ENCODE measurements at regions not wholly inside any gene's neighbourhood (a gene's known extent, or its start where the extent isn't known, plus 50 kb on each side); places are given as distances from the start of the nearest gene placed in this dataset.

DNA sequence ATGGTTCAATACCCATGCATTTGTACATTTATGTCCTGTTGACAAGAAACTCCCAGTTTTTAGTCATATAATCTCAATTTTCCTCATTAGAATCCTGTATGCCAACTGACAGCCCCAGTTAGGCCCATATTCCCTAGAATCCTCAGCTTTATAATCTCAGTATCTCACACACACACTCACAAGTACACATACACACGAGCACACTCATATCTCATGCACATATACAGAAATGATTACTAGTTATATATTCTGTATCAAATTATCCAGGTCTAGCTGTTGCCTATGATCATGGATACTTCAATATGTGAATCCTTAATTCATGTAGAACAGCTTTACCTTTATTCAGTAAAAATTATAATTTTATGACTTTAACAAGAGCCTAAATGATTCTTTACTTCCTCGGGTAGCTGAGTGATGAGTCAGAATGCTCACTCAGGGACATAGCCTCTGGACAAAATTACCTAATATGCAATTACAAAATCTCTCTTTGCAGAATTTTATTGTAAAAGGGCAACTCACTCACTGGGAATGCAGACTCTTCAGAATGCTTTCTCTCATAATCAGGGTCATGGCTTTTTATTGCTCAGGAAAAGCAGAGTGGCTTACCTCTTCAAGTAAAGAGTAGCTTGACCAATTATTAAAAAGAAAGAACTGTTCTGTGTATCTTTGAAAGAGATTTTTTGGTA is 193.6 kb upstream of the PIK3C3 start:
- peak; percentile 58 for DNase-seq (ENCODE audit: low read depth, low spot score)
- peak overlapping the region; percentile 50 for H3K27ac ChIP-seq

- H3K27ac ChIP-seq, result no peak overlapping the region
- no peak for DNase-seq (ENCODE audit: low read depth, low spot score)
These were observed 196.5 kb upstream of the PIK3C3 start for GRCh38 chr18:41758534-41758933.

DNA sequence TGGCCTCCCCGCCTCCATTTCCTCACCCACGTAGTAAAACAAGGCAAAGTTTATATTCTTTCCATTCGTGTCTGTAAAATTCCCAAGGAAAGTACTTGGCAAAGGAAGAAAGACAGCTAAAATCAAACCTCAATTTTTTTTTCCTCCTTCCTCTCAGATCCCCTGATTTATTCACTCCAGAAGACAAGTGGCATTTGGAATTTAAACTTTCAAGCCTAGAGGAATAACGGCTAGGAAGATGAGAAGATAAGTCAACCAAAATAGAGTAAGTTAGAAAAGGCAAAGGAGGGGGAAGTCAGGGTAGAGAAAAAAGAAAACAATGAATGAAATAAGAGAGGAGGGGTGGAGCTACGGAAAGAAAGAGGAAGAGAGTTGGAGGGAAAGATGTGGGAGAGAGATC is 198.9 kb upstream of the PIK3C3 start:
- no peak overlapping the region for H3K27ac ChIP-seq
- no peak for DNase-seq (ENCODE audit: low read depth, low spot score)

DNA sequence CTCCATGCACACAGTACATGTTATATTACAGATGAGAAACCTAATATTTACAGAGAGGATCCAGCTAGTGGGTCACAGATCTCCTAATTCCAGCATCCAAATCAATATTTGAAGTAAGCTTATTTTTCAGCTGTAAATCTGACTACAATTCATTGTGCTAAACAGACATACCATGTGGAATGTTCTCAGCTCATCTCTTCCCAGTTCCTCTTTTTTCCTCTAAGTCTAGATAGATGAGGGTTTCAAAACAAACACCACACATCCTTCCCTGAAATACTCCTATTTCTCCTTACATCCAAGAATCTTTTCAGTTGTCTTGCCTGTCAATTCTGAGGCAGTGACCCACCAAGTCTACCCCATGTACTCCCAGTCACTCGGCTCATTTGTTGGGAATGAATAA is 200.7 kb upstream of the PIK3C3 start:
- DNase-seq (ENCODE audit: low read depth, low spot score), result no peak
- no peak overlapping the region for H3K27ac ChIP-seq

GRCh38 chr18:41753826-41754225 is 201.2 kb upstream of the PIK3C3 start:
- no peak for DNase-seq (ENCODE audit: low read depth, low spot score)
- no peak overlapping the region for H3K27ac ChIP-seq

DNA sequence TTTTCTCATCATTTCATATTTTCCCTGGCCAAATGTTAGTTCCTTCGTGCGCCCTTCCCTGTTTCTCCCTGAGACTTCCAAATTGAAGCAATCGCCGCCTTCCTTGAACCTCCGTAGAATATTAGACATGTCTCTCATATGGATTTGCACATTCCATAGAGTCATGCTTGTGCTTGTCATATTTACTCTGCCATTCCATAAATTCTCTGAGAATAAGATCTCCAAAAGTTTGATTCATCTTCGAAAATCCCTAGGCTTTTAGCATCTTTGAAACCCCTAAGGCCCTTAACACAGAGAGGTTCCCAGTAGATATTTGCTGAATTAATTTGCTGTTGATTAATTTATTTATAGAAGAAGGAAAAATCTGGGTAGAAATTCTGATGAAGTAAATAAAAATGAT is 202.2 kb upstream of the PIK3C3 start:
- no peak for DNase-seq (ENCODE audit: low read depth, low spot score)

DNA sequence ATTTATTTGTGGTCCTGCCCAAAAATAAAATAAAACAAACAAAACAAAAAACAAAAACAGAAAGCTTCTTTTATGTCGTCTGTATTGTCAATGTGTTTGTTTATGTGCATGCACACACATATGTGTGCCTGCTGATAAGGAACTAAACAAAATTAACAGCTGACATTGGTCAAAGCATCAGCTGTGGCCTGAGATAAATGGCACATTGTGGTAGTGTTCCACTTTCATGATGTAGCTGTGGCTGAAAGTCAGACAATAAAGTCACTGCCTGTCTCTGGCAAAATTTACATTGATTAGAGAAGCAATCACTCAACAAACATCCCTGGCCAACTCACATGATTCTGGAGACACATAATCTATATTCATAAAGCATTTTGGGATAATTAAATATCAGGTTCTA is 203.4 kb upstream of the PIK3C3 start:
- no peak overlapping the region for H3K27ac ChIP-seq
- DNase-seq (ENCODE audit: low read depth, low spot score), result no peak

More for the DNA sequence above, 202.2 kb upstream of the PIK3C3 start:
- H3K27ac ChIP-seq, result peak overlapping the region; percentile 6

DNA sequence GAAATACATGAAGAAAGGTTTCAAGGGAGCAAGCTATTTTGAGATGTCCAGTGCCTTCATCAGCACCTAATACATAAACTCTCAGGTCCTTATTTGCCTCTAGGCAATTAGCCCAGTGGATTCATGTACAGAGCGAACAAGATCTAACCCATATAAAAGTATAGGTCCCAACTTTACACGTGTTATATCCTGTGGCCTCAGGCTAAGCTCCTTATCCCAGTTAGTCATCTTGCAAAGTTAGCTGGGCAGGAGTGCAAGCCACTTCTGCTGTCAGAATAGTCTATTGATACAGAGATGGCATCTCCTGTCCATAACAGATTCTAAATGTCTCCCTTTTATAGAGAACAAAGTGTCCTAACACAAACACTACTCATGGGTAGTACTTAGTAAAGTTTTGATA is 203.9 kb upstream of the PIK3C3 start:
- H3K27ac ChIP-seq, result no peak overlapping the region
- peak; percentile 14 for DNase-seq (ENCODE audit: low read depth, low spot score)

DNA sequence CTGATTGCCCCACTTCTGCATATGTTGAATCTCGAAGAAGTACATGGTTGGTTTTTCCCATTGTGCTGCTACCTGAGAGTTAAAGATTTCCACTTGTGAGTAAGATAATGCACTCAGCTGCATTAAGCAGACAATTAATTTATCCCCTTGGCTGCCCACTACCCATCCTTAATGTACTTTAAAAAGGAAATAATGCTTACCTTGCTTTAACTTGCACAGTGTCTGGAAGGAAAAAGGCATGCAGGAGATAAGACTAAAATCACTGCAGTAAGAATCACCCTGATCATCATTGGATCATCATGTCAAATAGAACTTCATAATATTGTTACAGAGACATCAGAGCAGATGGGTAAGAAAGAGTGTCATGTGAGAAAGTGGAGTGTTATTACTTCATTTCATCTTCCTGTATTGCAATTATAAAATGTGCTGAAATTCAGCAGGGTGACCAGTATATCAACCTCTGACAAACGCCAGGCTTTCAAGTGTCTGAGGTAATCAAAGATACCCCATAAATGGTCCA is 207.3 kb upstream of the PIK3C3 start:
- H3K27ac ChIP-seq, result no peak overlapping the region

GRCh38 chr18:41745166-41746049 is 209.6 kb upstream of the PIK3C3 start:
- no peak overlapping the region for H3K27ac ChIP-seq
- DNase-seq (ENCODE audit: low read depth, low spot score), result no peak

More for the DNA sequence above, 207.3 kb upstream of the PIK3C3 start:
- DNase-seq (ENCODE audit: low read depth, low spot score), result no peak

DNA sequence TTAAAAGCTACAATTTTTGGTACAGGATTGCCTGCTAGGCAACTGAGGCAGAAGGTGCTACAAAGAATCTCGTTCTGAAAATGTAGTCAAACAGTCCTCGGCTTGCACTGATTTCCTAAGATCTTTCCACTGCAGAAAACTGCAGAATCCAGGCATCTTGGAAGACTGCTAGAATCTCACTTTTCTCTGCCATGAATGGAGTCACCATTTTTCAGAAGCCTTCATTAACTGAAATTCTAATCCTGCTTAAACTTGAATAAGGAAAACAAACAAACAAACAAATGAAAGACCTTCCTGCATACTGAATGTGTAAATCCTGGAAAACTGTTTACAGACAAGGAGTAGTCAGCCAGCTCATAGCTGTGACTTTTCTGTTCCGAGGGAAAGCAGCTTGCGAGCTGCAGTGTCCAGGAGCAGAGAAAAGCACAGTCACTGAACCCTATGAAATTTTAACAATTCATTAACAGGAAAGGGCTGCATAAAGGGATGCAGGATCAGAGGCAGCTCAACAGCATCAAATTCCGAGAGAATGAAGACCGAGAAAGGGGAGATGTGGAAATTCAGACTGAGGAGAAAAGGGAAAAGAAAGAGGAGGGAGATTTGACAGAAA is 210.5 kb upstream of the PIK3C3 start:
- H3K27ac ChIP-seq, result no peak overlapping the region
- no peak for DNase-seq (ENCODE audit: low read depth, low spot score)

GRCh38 chr18:41737218-41737617 is 217.8 kb upstream of the PIK3C3 start:
- DNase-seq (ENCODE audit: low read depth, low spot score), result no peak
- no peak overlapping the region for H3K27ac ChIP-seq

DNA sequence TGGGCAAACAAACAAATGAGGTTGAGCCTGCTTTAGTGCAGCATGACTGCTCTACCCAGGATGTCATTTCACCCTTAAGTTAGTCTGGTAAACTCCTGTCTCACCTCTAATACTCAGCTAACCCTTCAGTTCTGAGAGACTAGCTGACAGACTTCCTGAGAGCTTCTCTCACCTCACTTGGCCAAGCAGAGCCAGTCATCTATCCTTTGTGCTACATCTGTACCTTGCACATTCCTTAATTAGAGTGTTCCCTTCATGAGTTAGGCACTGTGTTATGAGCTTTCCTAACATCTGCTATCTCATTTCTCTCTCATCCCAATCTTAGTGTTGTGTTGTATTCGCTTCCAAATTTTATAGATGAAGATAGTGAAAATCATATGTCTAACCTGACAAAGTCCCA is 220.1 kb upstream of the PIK3C3 start:
- no peak for DNase-seq (ENCODE audit: low read depth, low spot score)
- H3K27ac ChIP-seq, result no peak overlapping the region

DNA sequence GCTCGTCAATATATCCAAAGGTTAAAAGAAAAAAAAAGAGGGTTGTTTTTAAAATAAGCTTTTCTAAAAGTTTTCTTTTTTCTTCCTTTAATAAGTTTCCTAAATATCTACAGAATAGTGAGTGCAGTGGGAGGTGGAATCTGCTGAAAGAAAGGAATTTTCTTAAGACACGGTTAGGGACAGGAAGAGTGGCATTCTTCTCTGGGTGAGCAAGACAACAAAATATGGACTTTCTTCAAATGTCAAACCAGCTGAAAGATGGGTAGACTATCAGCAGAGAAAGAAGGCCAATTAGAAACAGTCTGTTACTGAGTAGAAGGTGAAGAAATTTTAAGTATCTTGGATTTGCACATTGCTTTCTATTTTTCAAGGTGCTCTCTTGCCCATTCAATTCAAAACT is 222.7 kb upstream of the PIK3C3 start:
- DNase-seq (ENCODE audit: low read depth, low spot score), result no peak
- H3K27ac ChIP-seq, result no peak overlapping the region

- DNase-seq (ENCODE audit: low read depth, low spot score), result no peak
- no peak overlapping the region for H3K27ac ChIP-seq
These were observed 223.2 kb upstream of the PIK3C3 start for GRCh38 chr18:41731884-41732283.

DNA sequence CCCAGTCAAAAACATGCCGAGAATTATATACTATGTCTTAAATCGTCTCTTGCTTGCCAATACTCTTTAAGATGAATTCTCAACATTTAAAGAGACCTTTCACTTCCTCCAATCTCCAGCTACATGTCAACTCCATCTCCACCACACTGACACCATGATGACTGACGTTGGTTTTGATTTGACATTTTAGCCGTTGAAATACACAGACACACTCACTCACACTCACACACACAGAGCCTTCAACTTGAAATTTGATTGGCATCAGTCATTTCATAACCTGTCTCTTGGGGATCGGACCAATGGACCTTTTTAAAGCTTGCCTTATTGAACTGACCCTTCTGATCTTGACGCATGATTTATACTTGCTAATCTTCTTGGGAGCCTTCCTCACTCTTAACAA is 230.8 kb upstream of the PIK3C3 start:
- DNase-seq (ENCODE audit: low read depth, low spot score), result no peak
- no peak overlapping the region for H3K27ac ChIP-seq

GRCh38 chr18:41721103-41721790 is 233.8 kb upstream of the PIK3C3 start:
- H3K27ac ChIP-seq, result no peak overlapping the region

DNA sequence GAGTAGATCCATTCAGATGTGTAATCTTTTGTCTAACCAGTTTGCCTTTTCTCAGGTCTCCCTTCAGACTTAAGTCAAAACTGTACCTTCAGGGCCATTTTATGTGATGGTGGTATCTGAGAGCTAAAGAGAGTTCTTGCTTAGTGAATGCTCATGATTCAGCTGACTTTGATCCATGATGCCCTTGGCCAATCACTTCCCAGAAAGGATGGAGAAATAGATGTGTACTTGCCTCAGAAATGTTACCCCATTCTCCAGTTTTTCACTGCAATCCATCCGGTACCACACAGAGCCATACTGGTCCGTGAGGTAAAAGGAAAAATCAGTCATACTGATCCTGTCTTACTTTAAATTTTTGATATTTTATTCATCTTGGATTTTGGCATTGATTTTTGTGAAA is 234.8 kb upstream of the PIK3C3 start:
- no peak overlapping the region for H3K27ac ChIP-seq
- no peak for DNase-seq (ENCODE audit: low read depth, low spot score)

More at GRCh38 chr18:41721103-41721790, 233.8 kb upstream of the PIK3C3 start:
- no peak for DNase-seq (ENCODE audit: low read depth, low spot score)

DNA sequence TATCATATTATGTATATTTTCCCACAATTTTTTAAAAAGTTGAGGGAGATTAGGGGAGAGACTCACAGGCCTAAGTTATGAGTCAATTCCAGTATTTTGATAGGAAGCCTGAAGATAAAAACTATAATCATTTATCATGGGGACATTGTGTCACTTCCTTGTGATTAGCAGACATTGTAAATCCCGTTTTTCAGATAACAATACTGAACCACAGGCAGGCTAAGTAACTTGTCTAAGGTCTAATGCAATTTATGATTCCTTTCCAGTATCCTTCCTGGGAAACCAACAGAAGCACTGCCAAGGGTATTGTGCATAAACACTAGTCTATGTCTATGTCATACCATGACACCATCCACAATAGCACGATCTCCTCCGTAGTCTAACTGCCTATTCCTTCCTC is 235.2 kb upstream of the PIK3C3 start:
- DNase-seq (ENCODE audit: low read depth, low spot score), result no peak
- no peak overlapping the region for H3K27ac ChIP-seq

DNA sequence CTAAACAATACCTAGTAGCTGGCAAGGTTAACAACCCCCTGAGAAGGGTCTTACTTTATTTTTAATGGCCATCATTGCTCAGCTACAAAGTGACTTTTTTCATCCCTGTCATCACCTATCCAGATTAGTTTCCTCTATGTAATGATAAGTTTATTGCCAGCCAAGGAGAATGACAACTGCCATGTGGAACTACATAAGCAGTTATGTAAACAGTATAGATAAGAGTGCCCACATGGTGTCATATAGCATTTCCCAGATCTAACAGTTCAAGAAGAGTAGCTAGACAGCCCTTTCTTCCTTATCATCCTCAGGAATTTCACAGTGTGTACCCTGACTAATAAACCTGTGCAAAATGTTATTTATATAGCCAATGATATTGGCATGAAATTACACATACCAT is 240.2 kb upstream of the PIK3C3 start:
- no peak for DNase-seq (ENCODE audit: low read depth, low spot score)
- no peak overlapping the region for H3K27ac ChIP-seq
